Panc1 (cell line): ENCODE measurements at regions not wholly inside any gene's neighbourhood (a gene's known extent, or its start where the extent isn't known, plus 50 kb on each side); places are given as distances from the start of the nearest gene placed in this dataset.
"Not testable (repeated sequence)": the region's sequence is repeated elsewhere in the genome, so short reads cannot be mapped to it uniquely, and the experiment has no call there.

Experiments
- ATAC-seq: fragments of 200-7000 bp; cut with Tn5 transposase; 2 replicates; pipeline ENCODE4 v1.9.1; 2020; ENCODE audit warnings: mild to moderate bottlenecking, moderate library complexity
- BruUV-seq: library from RNA; stranded (reverse); fragments of 400-500 nt; replicated peaks from 2 replicates; lab custom pipeline; 2021; lab: Mats Ljungman, UMichigan
- CTCF ChIA-PET: fragments of 300-600 bp; sonication (Branson Sonifier 250); formaldehyde crosslinking; loops from one replicate; lab custom pipeline; 2022; ENCODE audit warnings: antibody characterized with exemption; lab: Charles Lee
- POLR2A ChIA-PET: fragments of 300-600 bp; sonication (Branson Sonifier 250); formaldehyde crosslinking; loops from one replicate; lab custom pipeline; 2022; ENCODE audit warnings: antibody characterized with exemption; lab: Charles Lee
- DNase-seq: peaks from one replicate; pipeline ENCODE4 v3.0.0-alpha.2; 2010; ENCODE audit warnings: low read depth, low spot score
- H3K27ac ChIP-seq: 2 replicates; pipeline ENCODE4 v1.5.1; 2011; ENCODE audit warnings: mild to moderate bottlenecking, low read length, inconsistent platforms
- H3K27me3 ChIP-seq: fragments of 200-500 bp; sonication (Bioruptor generic); 2 replicates; pipeline ENCODE4 v1.6.0; 2014; ENCODE audit warnings: low read length, inconsistent platforms; ENCODE audit not compliant: control insufficient read depth, insufficient read depth
- H3K36me3 ChIP-seq: fragments of 200-500 bp; sonication (Bioruptor generic); 2 replicates; pipeline ENCODE4 v1.5.1; 2014; ENCODE audit warnings: inconsistent platforms, mild to moderate bottlenecking, low read length, moderate library complexity; ENCODE audit not compliant: control insufficient read depth, insufficient read depth
- H3K4me1 ChIP-seq: 2 replicates; pipeline ENCODE4 v1.5.1; 2011; ENCODE audit warnings: inconsistent platforms, mild to moderate bottlenecking, low read length, moderate library complexity; ENCODE audit not compliant: control insufficient read depth, insufficient read depth
- H3K4me3 ChIP-seq, 2 experiments: 2 replicates each; pipeline ENCODE4 v1.5.1; 2011 to 2012; ENCODE audit warnings: low read depth in 2 of 2, low read length in 2 of 2, mild to moderate bottlenecking in 2 of 2, inconsistent platforms in 1 of 2, moderate library complexity in 1 of 2
- H3K9me3 ChIP-seq: fragments of 200-500 bp; sonication (Bioruptor generic); 2 replicates; pipeline ENCODE4 v1.5.1; 2014; ENCODE audit warnings: low read depth, mild to moderate bottlenecking, inconsistent platforms, low read length, moderate library complexity; ENCODE audit not compliant: control insufficient read depth, insufficient read depth
- POLR2AphosphoS5 ChIP-seq: IDR thresholded peaks from 2 replicates; pipeline ENCODE4 v1.6.1; 2012; ENCODE audit warnings: mild to moderate bottlenecking, low read depth, low read length, moderate library complexity
- SIN3A ChIP-seq: IDR thresholded peaks from 2 replicates; pipeline ENCODE4 v1.6.1; 2012; ENCODE audit warnings: low read depth, mild to moderate bottlenecking, low read length, moderate library complexity, borderline replicate concordance; ENCODE audit not compliant: insufficient read depth
- TCF7L2 ChIP-seq: IDR thresholded peaks from 2 replicates; pipeline ENCODE4 v1.6.1; 2011; ENCODE audit warnings: mild to moderate bottlenecking, low read depth, low read length, inconsistent platforms
- in situ Hi-C: cut with HindIII; loops from 2 replicates; pipeline ENCODE4 v1.10.0; 2016; ENCODE audit warnings: low sequenced_read_pairs, low pct_unique_long_range_greater_than_20kb
- intact Hi-C: fragments of 100-400 bp; cut with micrococcal nuclease; formaldehyde crosslinking; loops from one replicate; pipeline ENCODE4 v1.10.0; 2022; ENCODE audit not compliant: unreplicated experiment
- TF ChIP-seq, protein P1 (sequence below): fragments of 450-650 bp; IDR thresholded peaks from 2 replicates; pipeline ENCODE4 v1.5.1; 2017; ENCODE audit warnings: mild to moderate bottlenecking
- TF ChIP-seq, protein P2 (sequence below), 2 experiments: IDR thresholded peaks; 2 replicates each; pipeline ENCODE4 v1.6.1; 2011 to 2012; ENCODE audit warnings: low read depth in 2 of 2, control low read depth in 1 of 2, low read length in 1 of 2, mild to moderate bottlenecking in 1 of 2, moderate library complexity in 1 of 2; ENCODE audit not compliant: insufficient read depth in 1 of 2

DNA sequence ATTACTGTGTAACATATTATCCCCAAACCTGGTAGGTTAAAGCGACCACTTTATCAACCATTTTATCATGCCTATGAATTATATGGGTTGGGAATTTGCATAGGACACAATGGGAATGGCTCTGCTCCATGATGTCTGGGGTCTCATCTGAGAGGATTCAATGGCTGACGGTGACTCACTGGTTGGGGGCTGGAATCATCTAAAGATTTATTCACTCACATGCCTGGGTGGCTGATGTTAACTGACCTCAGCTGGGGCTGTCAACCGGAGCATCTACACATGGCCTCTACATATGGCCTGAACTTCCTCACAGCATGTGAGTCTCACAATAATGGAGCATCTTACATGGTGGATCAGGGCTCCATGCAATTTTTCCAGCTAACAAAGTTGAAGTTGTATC is 313.1 kb upstream of the PPP2R3A start:
- POLR2A ChIA-PET: no interaction called here
- no TSS peak for BruUV-seq
- no peaks in the 10 kb centered on the region for H3K9me3 ChIP-seq
- CTCF ChIA-PET: no interaction called here
- H3K4me3 ChIP-seq: no peak overlapping the region
- no peak overlapping the region for H3K27ac ChIP-seq
- ATAC-seq: no peak
- intact Hi-C loops: no loop called here
- H3K36me3 ChIP-seq: no peaks in the 10 kb centered on the region
- in situ Hi-C loops: no loop called here
- no peak for DNase-seq
- H3K4me1 ChIP-seq: no peaks in the 10 kb centered on the region
- H3K27me3 ChIP-seq: no peaks in the 10 kb centered on the region
- TF ChIP-seq POLR2AphosphoS5 (no peak), SIN3A (no peak), TCF7L2 (no peak)
- TF ChIP-seq, protein P1, sequence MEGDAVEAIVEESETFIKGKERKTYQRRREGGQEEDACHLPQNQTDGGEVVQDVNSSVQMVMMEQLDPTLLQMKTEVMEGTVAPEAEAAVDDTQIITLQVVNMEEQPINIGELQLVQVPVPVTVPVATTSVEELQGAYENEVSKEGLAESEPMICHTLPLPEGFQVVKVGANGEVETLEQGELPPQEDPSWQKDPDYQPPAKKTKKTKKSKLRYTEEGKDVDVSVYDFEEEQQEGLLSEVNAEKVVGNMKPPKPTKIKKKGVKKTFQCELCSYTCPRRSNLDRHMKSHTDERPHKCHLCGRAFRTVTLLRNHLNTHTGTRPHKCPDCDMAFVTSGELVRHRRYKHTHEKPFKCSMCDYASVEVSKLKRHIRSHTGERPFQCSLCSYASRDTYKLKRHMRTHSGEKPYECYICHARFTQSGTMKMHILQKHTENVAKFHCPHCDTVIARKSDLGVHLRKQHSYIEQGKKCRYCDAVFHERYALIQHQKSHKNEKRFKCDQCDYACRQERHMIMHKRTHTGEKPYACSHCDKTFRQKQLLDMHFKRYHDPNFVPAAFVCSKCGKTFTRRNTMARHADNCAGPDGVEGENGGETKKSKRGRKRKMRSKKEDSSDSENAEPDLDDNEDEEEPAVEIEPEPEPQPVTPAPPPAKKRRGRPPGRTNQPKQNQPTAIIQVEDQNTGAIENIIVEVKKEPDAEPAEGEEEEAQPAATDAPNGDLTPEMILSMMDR: no peak
- TF ChIP-seq, protein P2, sequence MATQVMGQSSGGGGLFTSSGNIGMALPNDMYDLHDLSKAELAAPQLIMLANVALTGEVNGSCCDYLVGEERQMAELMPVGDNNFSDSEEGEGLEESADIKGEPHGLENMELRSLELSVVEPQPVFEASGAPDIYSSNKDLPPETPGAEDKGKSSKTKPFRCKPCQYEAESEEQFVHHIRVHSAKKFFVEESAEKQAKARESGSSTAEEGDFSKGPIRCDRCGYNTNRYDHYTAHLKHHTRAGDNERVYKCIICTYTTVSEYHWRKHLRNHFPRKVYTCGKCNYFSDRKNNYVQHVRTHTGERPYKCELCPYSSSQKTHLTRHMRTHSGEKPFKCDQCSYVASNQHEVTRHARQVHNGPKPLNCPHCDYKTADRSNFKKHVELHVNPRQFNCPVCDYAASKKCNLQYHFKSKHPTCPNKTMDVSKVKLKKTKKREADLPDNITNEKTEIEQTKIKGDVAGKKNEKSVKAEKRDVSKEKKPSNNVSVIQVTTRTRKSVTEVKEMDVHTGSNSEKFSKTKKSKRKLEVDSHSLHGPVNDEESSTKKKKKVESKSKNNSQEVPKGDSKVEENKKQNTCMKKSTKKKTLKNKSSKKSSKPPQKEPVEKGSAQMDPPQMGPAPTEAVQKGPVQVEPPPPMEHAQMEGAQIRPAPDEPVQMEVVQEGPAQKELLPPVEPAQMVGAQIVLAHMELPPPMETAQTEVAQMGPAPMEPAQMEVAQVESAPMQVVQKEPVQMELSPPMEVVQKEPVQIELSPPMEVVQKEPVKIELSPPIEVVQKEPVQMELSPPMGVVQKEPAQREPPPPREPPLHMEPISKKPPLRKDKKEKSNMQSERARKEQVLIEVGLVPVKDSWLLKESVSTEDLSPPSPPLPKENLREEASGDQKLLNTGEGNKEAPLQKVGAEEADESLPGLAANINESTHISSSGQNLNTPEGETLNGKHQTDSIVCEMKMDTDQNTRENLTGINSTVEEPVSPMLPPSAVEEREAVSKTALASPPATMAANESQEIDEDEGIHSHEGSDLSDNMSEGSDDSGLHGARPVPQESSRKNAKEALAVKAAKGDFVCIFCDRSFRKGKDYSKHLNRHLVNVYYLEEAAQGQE (IDR thresholded peaks at IDR 0.05; ENCODE audit: insufficient read depth in 1 of 2, low read depth in 2 of 2, low read length in 1 of 2): no peak

DNA sequence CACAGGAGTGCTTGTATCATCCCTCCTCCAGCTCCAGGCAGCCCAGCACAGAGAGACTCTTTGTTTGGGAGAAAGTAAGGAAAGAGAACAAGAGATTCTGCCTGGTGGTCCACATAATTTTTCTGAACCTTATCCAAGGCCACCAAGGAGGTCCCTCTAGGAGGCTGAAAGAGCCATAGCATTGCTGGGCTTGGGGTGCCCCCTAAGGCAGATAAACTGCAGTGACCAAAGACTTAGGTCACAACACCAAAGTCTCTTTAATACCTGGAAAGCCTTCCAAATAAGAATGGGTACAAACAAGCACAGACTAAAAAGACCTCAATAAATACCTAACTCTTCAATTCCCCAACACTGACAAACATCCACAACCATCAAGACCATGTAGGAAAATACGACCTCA is 310.2 kb upstream of the PPP2R3A start:
- no TSS peak for BruUV-seq
- no peak overlapping the region for H3K4me3 ChIP-seq
- POLR2A ChIA-PET: no interaction called here
- ATAC-seq (no peak), DNase-seq (no peak)
- H3K36me3 ChIP-seq: no peaks in the 10 kb centered on the region
- in situ Hi-C loops: no loop called here
- H3K9me3 ChIP-seq: no peaks in the 10 kb centered on the region
- TF ChIP-seq, protein P2 (IDR thresholded peaks at IDR 0.05; ENCODE audit: insufficient read depth in 1 of 2, low read depth in 2 of 2, low read length in 1 of 2): no peak
- TF ChIP-seq, protein P1: no peak
- TF ChIP-seq TCF7L2: no peak
- TF ChIP-seq POLR2AphosphoS5: no peak
- TF ChIP-seq SIN3A: no peak
- no peaks in the 10 kb centered on the region for H3K27me3 ChIP-seq
- H3K4me1 ChIP-seq: no peaks in the 10 kb centered on the region
- H3K27ac ChIP-seq: no peak overlapping the region
- CTCF ChIA-PET: no interaction called here
- intact Hi-C loops: no loop called here

DNA sequence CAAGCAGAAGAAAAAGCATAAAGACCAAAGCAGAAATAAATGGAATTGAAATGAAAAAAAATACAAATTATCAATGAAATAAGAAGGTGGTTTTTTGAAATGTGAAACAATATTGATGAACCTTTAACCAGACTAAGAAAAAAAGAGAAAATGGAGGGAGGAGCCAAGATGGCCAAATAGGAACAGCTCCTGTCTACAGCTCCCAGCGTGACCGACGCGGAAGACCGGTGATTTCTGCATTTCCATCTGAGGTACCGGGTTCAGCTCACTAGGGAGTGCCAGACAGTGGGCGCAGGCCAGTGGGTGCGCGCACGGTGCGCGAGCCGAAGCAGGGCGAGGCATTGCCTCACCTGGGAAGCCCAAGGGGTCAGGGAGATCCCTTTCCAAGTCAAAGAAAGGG is 307.1 kb upstream of the PPP2R3A start:
- H3K4me1 ChIP-seq, BruUV-seq, in situ Hi-C loops, DNase-seq, ATAC-seq, POLR2A ChIA-PET, H3K4me3 ChIP-seq, H3K27ac ChIP-seq, H3K36me3 ChIP-seq, intact Hi-C loops, H3K9me3 ChIP-seq, CTCF ChIA-PET, H3K27me3 ChIP-seq: not testable (repeated sequence)
